GM23248 (cell line): ENCODE measurements at regions not wholly inside any gene's neighbourhood (a gene's known extent, or its start where the extent isn't known, plus 50 kb on each side); places are given as distances from the start of the nearest gene placed in this dataset.
A peak's percentile ranks its signal among the peaks of the same experiment; 100 is the strongest.

Experiments used
- DNase-seq: peaks from one replicate; pipeline ENCODE4 v3.0.0-alpha.2; 2015
- H2AFZ ChIP-seq: fragments of 200-600 bp; sonication (generic); 2 replicates; pipeline ENCODE4 v1.6.1; 2016; ENCODE audit warnings: antibody characterized with exemption
- H3F3A ChIP-seq: fragments of 200-600 bp; sonication (generic); 2 replicates; pipeline ENCODE4 v1.6.1; 2016; ENCODE audit warnings: mild to moderate bottlenecking, antibody characterized with exemption, mixed run types; ENCODE audit not compliant: insufficient read depth
- H3K27ac ChIP-seq: fragments of 200-600 bp; sonication (generic); 2 replicates; pipeline ENCODE4 v1.5.1; 2016; ENCODE audit warnings: mild to moderate bottlenecking
- H3K27me3 ChIP-seq: fragments of 200-600 bp; sonication (generic); replicated peaks from 2 replicates; pipeline ENCODE4 v1.6.1; 2016; ENCODE audit warnings: mild to moderate bottlenecking; ENCODE audit not compliant: insufficient read depth
- H3K36me3 ChIP-seq: fragments of 200-600 bp; sonication (generic); 2 replicates; pipeline ENCODE4 v1.6.1; 2016; ENCODE audit warnings: low read depth, mild to moderate bottlenecking
- H3K4me1 ChIP-seq: fragments of 200-600 bp; sonication (generic); 2 replicates; pipeline ENCODE4 v1.6.1; 2016; ENCODE audit warnings: mild to moderate bottlenecking; ENCODE audit not compliant: insufficient read depth
- H3K4me2 ChIP-seq: fragments of 200-600 bp; sonication (generic); one replicate; pipeline ENCODE4 v1.6.1; 2016; ENCODE audit warnings: mild to moderate bottlenecking; ENCODE audit not compliant: unreplicated experiment
- H3K4me3 ChIP-seq: fragments of 200-600 bp; sonication (generic); 2 replicates; pipeline ENCODE4 v1.5.1; 2016; ENCODE audit warnings: mild to moderate bottlenecking
- H3K79me2 ChIP-seq: fragments of 200-600 bp; sonication (generic); 2 replicates; pipeline ENCODE4 v1.6.1; 2016; ENCODE audit warnings: mild to moderate bottlenecking; ENCODE audit not compliant: insufficient read depth
- H3K9ac ChIP-seq: fragments of 200-600 bp; sonication (generic); 2 replicates; pipeline ENCODE4 v1.6.1; 2016; ENCODE audit warnings: mild to moderate bottlenecking
- H3K9me2 ChIP-seq: fragments of 200-600 bp; sonication (generic); 2 replicates; pipeline ENCODE4 v1.6.1; 2016; ENCODE audit warnings: mixed run types, mild to moderate bottlenecking, moderate library complexity; ENCODE audit not compliant: insufficient read depth
- H3K9me3 ChIP-seq: fragments of 200-600 bp; sonication (generic); one replicate; pipeline ENCODE4 v1.6.1; 2017; ENCODE audit warnings: low read depth
- H4K20me1 ChIP-seq: fragments of 200-600 bp; sonication (generic); 2 replicates; pipeline ENCODE4 v1.6.0; 2016; ENCODE audit not compliant: insufficient read depth
- EZH2 ChIP-seq: fragments of 200-600 bp; sonication (generic); IDR thresholded peaks from 2 replicates; pipeline ENCODE4 v1.6.1; 2018; ENCODE audit warnings: antibody characterized with exemption, mild to moderate bottlenecking; ENCODE audit not compliant: insufficient read depth, poor library complexity, severe bottlenecking
- EZH2phosphoT487 ChIP-seq: fragments of 200-600 bp; sonication (generic); IDR thresholded peaks from 2 replicates; pipeline ENCODE4 v1.6.1; 2018; ENCODE audit warnings: antibody characterized with exemption, moderate library complexity, mild to moderate bottlenecking, low read depth; ENCODE audit not compliant: insufficient read depth
- WGBS, 2 experiments: methylation state at CpG; one replicate each; pipeline ENCODE4 v1.1.6; 2015 to 2017; ENCODE audit warnings: low lambda C conversion rate in 2 of 2, low coverage in 1 of 2; ENCODE audit errors: missing lambda C conversion rate in 2 of 2; 5-methylcytosine and 5-hydroxymethylcytosine counted together
- in situ Hi-C: fragments of 300-500 bp; cut with MboI; formaldehyde crosslinking; loops from 2 replicates; pipeline ENCODE4 v1.15.0; 2020

DNA sequence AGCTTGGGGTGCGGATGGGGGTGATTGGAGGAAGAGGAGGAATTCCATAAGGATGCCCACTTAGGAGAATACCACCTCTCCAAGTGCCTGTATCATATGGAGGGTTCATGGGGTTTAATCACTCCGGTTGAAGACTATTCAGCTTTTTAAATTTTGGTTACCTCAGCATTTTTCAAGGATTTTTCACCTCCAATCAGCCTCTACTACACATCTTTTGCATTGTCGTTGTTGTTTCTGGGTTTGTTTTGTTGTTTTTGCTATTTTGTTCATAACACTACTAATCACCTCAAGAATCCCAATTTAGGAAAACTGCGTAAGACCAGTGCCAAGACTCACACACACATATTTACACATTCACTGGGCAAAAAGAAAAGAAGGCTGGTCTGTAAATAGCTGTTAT lies 619.5 kb upstream of the CDH5 start:
- H3K9me2 ChIP-seq = no peaks in the 10 kb centered on the region
- H3K9me3 ChIP-seq = no peaks in the 10 kb centered on the region
- in situ Hi-C loops = no loop called here
- TF ChIP-seq EZH2 (no peak), EZH2phosphoT487 (no peak)
- no peak for DNase-seq
- H3K4me3 ChIP-seq = no peak overlapping the region
- H3K36me3 ChIP-seq = no peaks in the 10 kb centered on the region
- H3K27me3 ChIP-seq = no peaks in the 10 kb centered on the region; the same call in 1 of the 2 replicates
- H3K9ac ChIP-seq = no peak overlapping the region
- no peak overlapping the region for H3K4me2 ChIP-seq
- WGBS, 2 experiments = 83 to 88% methylated on average over 4 of the region's 4 CpGs
- H3K79me2 ChIP-seq = no peaks in the 10 kb centered on the region
- no peaks in the 10 kb centered on the region for H4K20me1 ChIP-seq
- H2AFZ ChIP-seq = no peak overlapping the region
- no peaks in the 10 kb centered on the region for H3K4me1 ChIP-seq
- no peak overlapping the region for H3K27ac ChIP-seq
- no peaks in the 10 kb centered on the region for H3F3A ChIP-seq

DNA sequence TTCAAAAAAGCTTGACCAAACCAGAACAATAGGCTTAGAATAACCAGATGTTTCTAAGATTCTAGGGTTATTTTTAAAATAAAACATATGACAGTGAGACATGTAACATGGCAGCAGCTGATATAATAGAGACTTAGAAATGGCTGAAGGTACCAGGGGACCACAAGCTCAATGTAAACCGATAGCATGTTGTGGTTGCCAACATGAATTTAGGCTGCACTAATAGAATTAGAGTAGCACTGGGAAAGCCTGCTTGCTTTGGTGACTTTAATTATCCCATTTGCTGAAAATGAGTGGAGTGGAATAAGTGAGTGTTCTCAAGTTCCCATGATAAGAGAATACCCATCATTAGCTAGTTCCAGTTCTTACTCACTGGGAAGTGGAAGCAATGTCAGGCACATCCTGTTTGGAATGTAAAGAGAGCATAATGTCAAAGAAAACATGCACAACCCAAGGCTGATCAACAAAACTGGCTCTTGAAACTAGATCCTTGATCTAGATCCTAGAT lies 621.2 kb upstream of the CDH5 start:
- H3K36me3 ChIP-seq = no peaks in the 10 kb centered on the region
- no peak for DNase-seq
- no peak overlapping the region for H3K9ac ChIP-seq
- in situ Hi-C loops = no loop called here
- no peaks in the 10 kb centered on the region for H3K27me3 ChIP-seq
- no peak overlapping the region for H2AFZ ChIP-seq
- no peak overlapping the region for H3K4me2 ChIP-seq
- H3K9me2 ChIP-seq = no peaks in the 10 kb centered on the region
- no peaks in the 10 kb centered on the region for H3K4me1 ChIP-seq
- WGBS, 2 experiments = 64 to 81% methylated on average over 1 of the region's 1 CpG
- H3K9me3 ChIP-seq = no peaks in the 10 kb centered on the region
- no peaks in the 10 kb centered on the region for H4K20me1 ChIP-seq
- no peak overlapping the region for H3K4me3 ChIP-seq
- no peak overlapping the region for H3K27ac ChIP-seq
- no peak for TF ChIP-seq EZH2
- no peak for TF ChIP-seq EZH2phosphoT487
- H3F3A ChIP-seq = no peaks in the 10 kb centered on the region
- H3K79me2 ChIP-seq = no peaks in the 10 kb centered on the region

DNA sequence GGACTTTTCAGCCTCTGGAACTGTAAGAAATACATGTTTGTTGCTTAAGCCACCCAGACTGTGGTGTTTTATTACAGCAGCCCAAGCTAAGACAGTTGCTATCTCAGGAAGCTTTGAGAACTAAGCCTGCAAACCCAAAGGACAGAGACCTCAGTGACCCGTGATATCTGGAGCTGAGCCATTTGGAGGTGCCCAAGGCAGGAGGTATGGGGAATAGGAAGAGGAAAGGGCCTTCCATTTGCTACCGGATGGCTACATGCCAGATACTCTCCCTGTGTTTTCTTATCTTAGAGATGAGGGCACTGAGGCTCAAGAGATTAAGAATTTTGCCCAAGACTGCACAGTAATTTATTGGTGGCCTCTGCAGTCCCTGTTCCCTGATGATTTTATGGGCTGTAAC lies 622.1 kb upstream of the CDH5 start:
- Histone ChIP-seq H4K20me1 (no peaks in the 10 kb centered on the region), H3K36me3 (no peaks in the 10 kb centered on the region)
- DNase-seq = no peak

DNA sequence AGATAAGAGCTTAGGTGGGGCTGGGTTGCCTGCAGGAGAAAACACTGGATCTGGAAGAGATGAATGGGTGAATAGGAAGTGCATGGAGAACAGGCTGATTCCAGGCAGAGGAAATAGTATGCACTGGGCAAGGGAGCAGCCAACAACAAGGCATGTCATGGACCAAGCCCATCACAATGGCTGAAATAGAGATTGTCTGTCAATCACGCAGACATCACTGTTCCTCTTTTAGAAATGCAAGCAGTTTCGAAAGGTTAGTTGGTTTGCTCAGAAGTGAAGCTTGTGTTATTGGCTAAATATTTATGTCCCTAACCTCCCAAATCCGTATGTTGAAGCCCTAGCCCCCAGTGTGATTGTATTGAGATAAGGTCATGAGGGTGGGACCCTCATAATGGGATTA lies 621.7 kb upstream of the CDH11 start:
- Histone ChIP-seq H2AFZ (no peak overlapping the region), H3K36me3 (no peaks in the 10 kb centered on the region), H3K27me3 (no peaks in the 10 kb centered on the region), H3K79me2 (no peaks in the 10 kb centered on the region), H3K27ac (no peak overlapping the region), H3K4me2 (no peak overlapping the region), H3K9me2 (no peaks in the 10 kb centered on the region), H3K9ac (no peak overlapping the region), H3K4me1 (no peaks in the 10 kb centered on the region), H3F3A (no peaks in the 10 kb centered on the region), H4K20me1 (no peaks in the 10 kb centered on the region), H3K4me3 (no peak overlapping the region), H3K9me3 (no peaks in the 10 kb centered on the region)
- in situ Hi-C loops = no loop called here
- DNase-seq = no peak
- WGBS, 2 experiments = 64 to 73% methylated on average over 3 of the region's 3 CpGs
- TF ChIP-seq EZH2phosphoT487 (no peak), EZH2 (no peak)

More for the DNA sequence above, 622.1 kb upstream of the CDH5 start:
- no peaks in the 10 kb centered on the region for H3K79me2 ChIP-seq
- no peaks in the 10 kb centered on the region for H3K27me3 ChIP-seq
- in situ Hi-C loops = no loop called here
- no peak overlapping the region for H2AFZ ChIP-seq
- no peaks in the 10 kb centered on the region for H3K9me3 ChIP-seq
- no peak overlapping the region for H3K4me3 ChIP-seq
- H3K27ac ChIP-seq = no peak overlapping the region
- 45 to 47% methylated on average over 2 of the region's 2 CpGs for WGBS, 2 experiments
- no peaks in the 10 kb centered on the region for H3K4me1 ChIP-seq
- no peak for TF ChIP-seq EZH2phosphoT487
- no peak for TF ChIP-seq EZH2
- H3K4me2 ChIP-seq = no peak overlapping the region
- no peaks in the 10 kb centered on the region for H3F3A ChIP-seq
- H3K9me2 ChIP-seq = no peaks in the 10 kb centered on the region
- H3K9ac ChIP-seq = no peak overlapping the region

DNA sequence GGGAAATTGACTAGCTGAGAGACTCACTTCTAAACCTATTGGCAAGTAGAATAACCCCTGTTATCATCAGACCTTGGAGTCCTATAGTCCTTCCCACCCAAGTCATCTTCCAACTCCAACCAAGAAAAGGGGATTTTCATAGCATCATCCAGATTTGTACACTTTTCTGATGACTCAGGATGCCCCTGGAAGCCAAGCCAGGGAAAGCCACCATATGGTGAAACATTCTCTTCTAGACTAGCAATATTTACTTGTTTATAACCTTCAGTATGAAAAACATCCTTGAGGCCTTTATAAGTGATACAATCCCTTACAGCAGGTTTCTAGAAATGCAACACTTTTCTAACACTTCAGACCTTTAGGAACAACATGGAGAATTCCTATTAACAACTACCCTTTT lies 618.8 kb upstream of the CDH11 start:
- no peak overlapping the region for H2AFZ ChIP-seq
- H4K20me1 ChIP-seq = no peaks in the 10 kb centered on the region
- DNase-seq = peak; percentile 44
- no peak overlapping the region for H3K4me2 ChIP-seq
- no peaks in the 10 kb centered on the region for H3K79me2 ChIP-seq
- no peaks in the 10 kb centered on the region; the same call in 1 of the 2 replicates for H3K27me3 ChIP-seq
- H3K9me3 ChIP-seq = no peaks in the 10 kb centered on the region
- no peaks in the 10 kb centered on the region for H3F3A ChIP-seq
- no peak overlapping the region for H3K27ac ChIP-seq
- no peak overlapping the region for H3K9ac ChIP-seq
- no peaks in the 10 kb centered on the region for H3K4me1 ChIP-seq
- H3K4me3 ChIP-seq = no peak overlapping the region
- TF ChIP-seq EZH2phosphoT487 (no peak), EZH2 (no peak)
- no peaks in the 10 kb centered on the region for H3K9me2 ChIP-seq
- in situ Hi-C loops = no loop called here
- H3K36me3 ChIP-seq = no peaks in the 10 kb centered on the region
